CD8-positive, alpha-beta memory T cell (primary cell): ENCODE measurements at regions not wholly inside any gene's neighbourhood (a gene's known extent, or its start where the extent isn't known, plus 50 kb on each side); places are given as distances from the start of the nearest gene placed in this dataset.

Experiments
- CTCF ChIA-PET: fragments of 350-600 bp; sonication (Branson Sonifier 250); formaldehyde crosslinking; loops from one replicate; lab custom pipeline; 2021; ENCODE audit warnings: antibody characterized with exemption; lab: Charles Lee
- POLR2A ChIA-PET: fragments of 350-600 bp; sonication (Branson Sonifier 250); formaldehyde crosslinking; loops from one replicate; lab custom pipeline; 2021; ENCODE audit warnings: antibody characterized with exemption; lab: Charles Lee
- DNase-seq, 5 donors: peaks; one replicate each; pipeline versions ENCODE4 v3.0.0 to v3.0.0-alpha.2; 2020 to 2022; ENCODE audit warnings: mixed read lengths in 1 of 5
- H3K27ac ChIP-seq: one replicate; pipeline ENCODE4 v1.7.0; 2013; ENCODE audit warnings: low read depth, mild to moderate bottlenecking, low read length, moderate library complexity
- H3K27me3 ChIP-seq: 2 replicates; pipeline ENCODE4 v1.7.0; 2013; ENCODE audit warnings: low read length, mild to moderate bottlenecking; ENCODE audit not compliant: insufficient read depth, poor library complexity, severe bottlenecking
- H3K36me3 ChIP-seq: 2 replicates; pipeline ENCODE4 v1.7.0; 2013; ENCODE audit warnings: mild to moderate bottlenecking, low read length, moderate library complexity; ENCODE audit not compliant: insufficient read depth
- H3K4me1 ChIP-seq: 2 replicates; pipeline ENCODE4 v1.7.0; 2013; ENCODE audit warnings: mild to moderate bottlenecking, low read length, moderate library complexity; ENCODE audit not compliant: insufficient read depth
- H3K4me3 ChIP-seq: 2 replicates; pipeline ENCODE4 v1.7.0; 2013; ENCODE audit warnings: mild to moderate bottlenecking, low read length
- H3K9me3 ChIP-seq: 2 replicates; pipeline ENCODE4 v1.7.0; 2013; ENCODE audit warnings: mild to moderate bottlenecking, low read length
- H3K27ac Mint-ChIP-seq, 8 donors: one replicate each; pipeline ENCODE4 v1.8.0; 2020 to 2021; ENCODE audit warnings: mixed read lengths in 8 of 8, mild to moderate bottlenecking in 6 of 8, inconsistent platforms in 3 of 8, moderate library complexity in 3 of 8
- H3K27me3 Mint-ChIP-seq, 2 donors: one replicate each; pipeline ENCODE4 v1.8.0; 2020 to 2021; ENCODE audit warnings: mixed read lengths in 2 of 2, mild to moderate bottlenecking in 1 of 2, moderate library complexity in 1 of 2
- H3K36me3 Mint-ChIP-seq, 3 donors: one replicate each; pipeline ENCODE4 v1.8.0; 2020 to 2021; ENCODE audit warnings: mixed read lengths in 3 of 3, inconsistent platforms in 1 of 3, mild to moderate bottlenecking in 1 of 3
- H3K4me1 Mint-ChIP-seq, 3 donors: one replicate each; pipeline ENCODE4 v1.8.0; 2020 to 2021; ENCODE audit warnings: mixed read lengths in 3 of 3, inconsistent platforms in 1 of 3, mild to moderate bottlenecking in 1 of 3
- H3K4me3 Mint-ChIP-seq, 7 donors: one replicate each; pipeline ENCODE4 v1.8.0; 2020 to 2021; ENCODE audit warnings: mixed read lengths in 7 of 7, mild to moderate bottlenecking in 6 of 7, moderate library complexity in 4 of 7, inconsistent platforms in 2 of 7
- H3K9me3 Mint-ChIP-seq, 5 donors: one replicate each; pipeline ENCODE4 v1.8.0; 2020 to 2022; ENCODE audit warnings: mixed read lengths in 5 of 5, mild to moderate bottlenecking in 3 of 5, moderate library complexity in 2 of 5, inconsistent platforms in 1 of 5

- ChIA-PET CTCF (no interaction called here), POLR2A (no interaction called here)
- peaks cover 0 to 4% of the 10 kb centered on the region in 2 donors for H3K27me3 Mint-ChIP-seq
- DNase-seq: no peak
- H3K4me3 ChIP-seq: no peak overlapping the region
- H3K36me3 ChIP-seq: no peaks in the 10 kb centered on the region
- H3K27ac Mint-ChIP-seq: no peak overlapping the region
- no peak overlapping the region for H3K27ac ChIP-seq
- peaks cover 0 to 5% (median 0%) of the 10 kb centered on the region in 5 donors for H3K9me3 Mint-ChIP-seq
- H3K27me3 ChIP-seq: no peaks in the 10 kb centered on the region
- H3K4me1 ChIP-seq: no peaks in the 10 kb centered on the region
- H3K36me3 Mint-ChIP-seq: no peaks in the 10 kb centered on the region
- H3K9me3 ChIP-seq: no peaks in the 10 kb centered on the region
- H3K4me1 Mint-ChIP-seq: no peaks in the 10 kb centered on the region
- no peak overlapping the region for H3K4me3 Mint-ChIP-seq
Measured at GRCh38 chr4:154082760-154083535, 294.1 kb upstream of the SFRP2 start.

- H3K27me3 ChIP-seq: no peaks in the 10 kb centered on the region
- H3K4me1 Mint-ChIP-seq: no peaks in the 10 kb centered on the region
Measured at GRCh38 chr4:154081391-154081790, 292.5 kb upstream of the SFRP2 start.

GRCh38 chr4:154078504-154079350 is 289.8 kb upstream of the SFRP2 start:
- H3K4me1 ChIP-seq: no peaks in the 10 kb centered on the region
- Mint-ChIP-seq H3K27ac (no peak overlapping the region), H3K27me3 (peaks cover 0 to 6% of the 10 kb centered on the region in 2 donors), H3K9me3 (peaks cover 0 to 3% (median 0%) of the 10 kb centered on the region in 5 donors), H3K4me3 (no peak overlapping the region), H3K4me1 (no peaks in the 10 kb centered on the region), H3K36me3 (no peaks in the 10 kb centered on the region)
- ChIA-PET CTCF (no interaction called here), POLR2A (no interaction called here)
- H3K4me3 ChIP-seq: no peak overlapping the region
- H3K27me3 ChIP-seq: no peaks in the 10 kb centered on the region
- H3K36me3 ChIP-seq: no peaks in the 10 kb centered on the region
- DNase-seq: no peak
- H3K27ac ChIP-seq: no peak overlapping the region
- H3K9me3 ChIP-seq: no peaks in the 10 kb centered on the region

More at GRCh38 chr4:154081391-154081790, 292.5 kb upstream of the SFRP2 start:
- no peaks in the 10 kb centered on the region for H3K4me1 ChIP-seq
- no peaks in the 10 kb centered on the region for H3K36me3 ChIP-seq
- no peak for DNase-seq
- ChIA-PET POLR2A (no interaction called here), CTCF (no interaction called here)
- Mint-ChIP-seq H3K36me3 (no peaks in the 10 kb centered on the region), H3K27ac (no peak overlapping the region), H3K9me3 (peaks cover 0 to 3% (median 0%) of the 10 kb centered on the region in 5 donors), H3K4me3 (no peak overlapping the region), H3K27me3 (peaks cover 0 to 4% of the 10 kb centered on the region in 2 donors)
- no peaks in the 10 kb centered on the region for H3K9me3 ChIP-seq
- H3K4me3 ChIP-seq: no peak overlapping the region
- no peak overlapping the region for H3K27ac ChIP-seq

- Histone ChIP-seq H3K27ac (no peak overlapping the region), H3K4me1 (no peaks in the 10 kb centered on the region), H3K9me3 (no peaks in the 10 kb centered on the region), H3K27me3 (no peaks in the 10 kb centered on the region), H3K4me3 (no peak overlapping the region), H3K36me3 (no peaks in the 10 kb centered on the region)
- peaks cover 0 to 2% (median 0%) of the 10 kb centered on the region in 5 donors for H3K9me3 Mint-ChIP-seq
- CTCF ChIA-PET: no interaction called here
- no peak overlapping the region for H3K4me3 Mint-ChIP-seq
- DNase-seq: no peak
- H3K36me3 Mint-ChIP-seq: no peaks in the 10 kb centered on the region
- H3K4me1 Mint-ChIP-seq: no peaks in the 10 kb centered on the region
- POLR2A ChIA-PET: no interaction called here
- H3K27ac Mint-ChIP-seq: no peak overlapping the region
- H3K27me3 Mint-ChIP-seq: peaks cover 0 to 5% of the 10 kb centered on the region in 2 donors
Measured at GRCh38 chr4:154076921-154077320, 288.0 kb upstream of the SFRP2 start.

GRCh38 chr4:154073107-154073822 is 284.4 kb upstream of the SFRP2 start:
- H3K27me3 ChIP-seq: no peaks in the 10 kb centered on the region
- no peak overlapping the region for H3K27ac ChIP-seq
- peaks cover 4 to 13% of the 10 kb centered on the region in 2 donors for H3K27me3 Mint-ChIP-seq
- no peaks in the 10 kb centered on the region for H3K36me3 Mint-ChIP-seq
- H3K4me1 Mint-ChIP-seq: no peaks in the 10 kb centered on the region
- no peaks in the 10 kb centered on the region for H3K9me3 ChIP-seq
- H3K9me3 Mint-ChIP-seq: peaks cover 0 to 2% (median 0%) of the 10 kb centered on the region in 5 donors
- no peaks in the 10 kb centered on the region for H3K4me1 ChIP-seq
- H3K4me3 ChIP-seq: no peak overlapping the region
- CTCF ChIA-PET: no interaction called here
- H3K4me3 Mint-ChIP-seq: no peak overlapping the region
- H3K36me3 ChIP-seq: no peaks in the 10 kb centered on the region
- POLR2A ChIA-PET: no interaction called here
- DNase-seq: no peak
- no peak overlapping the region for H3K27ac Mint-ChIP-seq

- Histone ChIP-seq H3K4me1 (no peaks in the 10 kb centered on the region), H3K27me3 (no peaks in the 10 kb centered on the region), H3K36me3 (no peaks in the 10 kb centered on the region), H3K27ac (no peak overlapping the region), H3K4me3 (no peak overlapping the region), H3K9me3 (no peaks in the 10 kb centered on the region)
- Mint-ChIP-seq H3K27me3 (peaks cover 1 to 13% of the 10 kb centered on the region in 2 donors), H3K27ac (no peak overlapping the region), H3K36me3 (no peaks in the 10 kb centered on the region), H3K4me3 (no peak overlapping the region), H3K4me1 (no peaks in the 10 kb centered on the region), H3K9me3 (peaks cover 14 to 28% (median 17%) of the 10 kb centered on the region in 5 donors)
- ChIA-PET CTCF (no interaction called here), POLR2A (no interaction called here)
- no peak for DNase-seq
Measured at GRCh38 chr4:154067786-154068185, 278.9 kb upstream of the SFRP2 start.

- no peaks in the 10 kb centered on the region for H3K4me1 Mint-ChIP-seq
- H3K36me3 ChIP-seq: no peaks in the 10 kb centered on the region
- no peak overlapping the region for H3K27ac Mint-ChIP-seq
- POLR2A ChIA-PET: no interaction called here
- no peaks in the 10 kb centered on the region for H3K27me3 ChIP-seq
- no peaks in the 10 kb centered on the region for H3K4me1 ChIP-seq
- H3K9me3 ChIP-seq: no peaks in the 10 kb centered on the region
- no peak overlapping the region for H3K4me3 Mint-ChIP-seq
- H3K9me3 Mint-ChIP-seq: peaks cover 14 to 28% (median 17%) of the 10 kb centered on the region in 5 donors
- H3K36me3 Mint-ChIP-seq: no peaks in the 10 kb centered on the region
- CTCF ChIA-PET: no interaction called here
- no peak for DNase-seq
- peaks cover 0 to 7% of the 10 kb centered on the region in 2 donors for H3K27me3 Mint-ChIP-seq
- H3K27ac ChIP-seq: no peak overlapping the region
- no peak overlapping the region for H3K4me3 ChIP-seq
Measured at GRCh38 chr4:154065368-154065767, 276.5 kb upstream of the SFRP2 start.
